ENCODE measurements at regions not wholly inside any gene's neighbourhood (a gene's known extent, or its start where the extent isn't known, plus 50 kb on each side); places are given as distances from the start of the nearest gene placed in this dataset.

DNA sequence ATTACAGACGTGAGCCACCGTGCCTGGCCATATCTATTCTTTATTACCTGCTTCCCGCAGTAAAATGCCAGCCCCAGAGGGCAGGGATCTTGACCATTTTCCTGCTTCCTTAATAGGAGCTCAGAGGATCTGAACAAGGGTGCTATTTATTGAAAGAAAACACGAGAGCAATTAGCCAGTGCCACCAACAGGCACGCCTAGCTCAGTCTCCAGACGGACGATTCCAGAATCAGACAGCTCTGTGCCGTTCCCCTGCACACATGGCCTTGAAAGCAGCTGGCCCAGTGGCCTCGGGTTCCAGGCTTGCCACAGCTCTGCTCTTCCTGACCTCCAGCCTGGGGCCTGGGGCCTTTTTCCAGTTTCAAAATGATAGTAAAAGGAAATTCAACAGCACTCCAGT lies 135.2 kb upstream of the RFLNA start:
- CTCF ChIA-PET, result no interaction called here
- H3K4me1 ChIP-seq (ENCODE audit: control insufficient read depth in 1 of 2, insufficient read depth in 2 of 2, low read length in 2 of 2), result no peaks in the 10 kb centered on the region
- no peaks in the 10 kb centered on the region for H3K9me2 ChIP-seq (ENCODE audit: insufficient read depth)
- RAD21 ChIA-PET (ENCODE audit: low non-redundant PET in 1 of 2, low total read pairs in 2 of 2, uncharacterized antibody in 2 of 2, unreplicated experiment in 2 of 2), result no interaction called here
- H4K20me1 ChIP-seq (ENCODE audit: insufficient read depth), result no peaks in the 10 kb centered on the region
- POLR2A ChIA-PET, result no interaction called here
- H3K4me3 ChIP-seq (replicated peaks in 1 of 2; ENCODE audit: low read depth in 1 of 2, low read length in 2 of 2), result no peak overlapping the region
- no peak overlapping the region for H3K9ac ChIP-seq (ENCODE audit: low read length)
- no peaks in the 10 kb centered on the region for H3K79me2 ChIP-seq (ENCODE audit: insufficient read depth, low read length)
- H3K4me2 ChIP-seq (ENCODE audit: low read length), result no peak overlapping the region
- no peak overlapping the region for H2AFZ ChIP-seq (ENCODE audit: low read depth, low read length, poor library complexity, severe bottlenecking)
- DNase-seq (ENCODE audit: low read depth, low spot score) (no peak), ATAC-seq (no peak)
- no peaks in the 10 kb centered on the region for H3K9me3 ChIP-seq (ENCODE audit: control insufficient read depth in 1 of 2, insufficient read depth in 1 of 2, low read depth in 1 of 2, low read length in 2 of 2)
- no peak overlapping the region for H3K27ac ChIP-seq (ENCODE audit: low read depth, low read length)
- no peak for TF ChIP-seq JUND (IDR thresholded peaks at IDR 0.05)
- TF ChIP-seq, protein P1, sequence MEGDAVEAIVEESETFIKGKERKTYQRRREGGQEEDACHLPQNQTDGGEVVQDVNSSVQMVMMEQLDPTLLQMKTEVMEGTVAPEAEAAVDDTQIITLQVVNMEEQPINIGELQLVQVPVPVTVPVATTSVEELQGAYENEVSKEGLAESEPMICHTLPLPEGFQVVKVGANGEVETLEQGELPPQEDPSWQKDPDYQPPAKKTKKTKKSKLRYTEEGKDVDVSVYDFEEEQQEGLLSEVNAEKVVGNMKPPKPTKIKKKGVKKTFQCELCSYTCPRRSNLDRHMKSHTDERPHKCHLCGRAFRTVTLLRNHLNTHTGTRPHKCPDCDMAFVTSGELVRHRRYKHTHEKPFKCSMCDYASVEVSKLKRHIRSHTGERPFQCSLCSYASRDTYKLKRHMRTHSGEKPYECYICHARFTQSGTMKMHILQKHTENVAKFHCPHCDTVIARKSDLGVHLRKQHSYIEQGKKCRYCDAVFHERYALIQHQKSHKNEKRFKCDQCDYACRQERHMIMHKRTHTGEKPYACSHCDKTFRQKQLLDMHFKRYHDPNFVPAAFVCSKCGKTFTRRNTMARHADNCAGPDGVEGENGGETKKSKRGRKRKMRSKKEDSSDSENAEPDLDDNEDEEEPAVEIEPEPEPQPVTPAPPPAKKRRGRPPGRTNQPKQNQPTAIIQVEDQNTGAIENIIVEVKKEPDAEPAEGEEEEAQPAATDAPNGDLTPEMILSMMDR (IDR thresholded peaks at IDR 0.05 in 2 of 3, conservative IDR thresholded peaks at IDR 0.05 in 1 of 3; ENCODE audit: borderline replicate concordance in 1 of 3, insufficient read depth in 1 of 3, low read depth in 2 of 3, low read length in 2 of 3), result no peak
- no peak for TF ChIP-seq EZH2 (IDR thresholded peaks at IDR 0.05)
- TF ChIP-seq SP1 (IDR thresholded peaks at IDR 0.05; ENCODE audit: low read depth), result no peak
- TF ChIP-seq TCF7L2 (IDR thresholded peaks at IDR 0.05; ENCODE audit: borderline replicate concordance, extremely low read depth, insufficient read depth, insufficient read length), result no peak
- TF ChIP-seq SIN3A (IDR thresholded peaks at IDR 0.05; ENCODE audit: low read depth), result no peak
- TF ChIP-seq, protein P2, sequence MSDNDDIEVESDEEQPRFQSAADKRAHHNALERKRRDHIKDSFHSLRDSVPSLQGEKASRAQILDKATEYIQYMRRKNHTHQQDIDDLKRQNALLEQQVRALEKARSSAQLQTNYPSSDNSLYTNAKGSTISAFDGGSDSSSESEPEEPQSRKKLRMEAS (IDR thresholded peaks at IDR 0.05), result no peak
- TF ChIP-seq YY1 (IDR thresholded peaks at IDR 0.05; ENCODE audit: extremely low read depth, insufficient replicate concordance, low read depth, low read length), result no peak
- TF ChIP-seq ZNF274 (IDR thresholded peaks at IDR 0.05; ENCODE audit: low read depth, low read length), result no peak
- TF ChIP-seq ZFX (IDR thresholded peaks at IDR 0.05), result no peak
- TF ChIP-seq FOSL1 (IDR thresholded peaks at IDR 0.05; ENCODE audit: low read depth), result no peak
- TF ChIP-seq EGR1 (IDR thresholded peaks at IDR 0.05; ENCODE audit: low read depth), result no peak
- BruUV-seq (replicated peaks), result no TSS peak
- intact Hi-C loops (cut with micrococcal nuclease), result no loop called here
- H3K27me3 ChIP-seq (ENCODE audit: insufficient read depth, low read length), result no peaks in the 10 kb centered on the region; the same call in 1 of the 2 replicates
- H3K36me3 ChIP-seq (ENCODE audit: control insufficient read depth in 1 of 2, insufficient read depth in 2 of 2, low read length in 2 of 2), result no peaks in the 10 kb centered on the region
